Mucosa of rectum (tissue), 2 donors: ENCODE measurements at regions not wholly inside any gene's neighbourhood (a gene's known extent, or its start where the extent isn't known, plus 50 kb on each side); places are given as distances from the start of the nearest gene placed in this dataset.

Source experiments
- H3K27ac ChIP-seq, 2 donors: one replicate each; pipeline ENCODE4 v1.7.0; 2013; ENCODE audit warnings: inconsistent platforms in 2 of 2, low read depth in 2 of 2, low read length in 2 of 2
- H3K27me3 ChIP-seq, 2 donors: one replicate each; pipeline ENCODE4 v1.7.0; 2013; ENCODE audit warnings: low read length in 2 of 2; ENCODE audit not compliant: control insufficient read depth in 2 of 2, insufficient read depth in 2 of 2
- H3K36me3 ChIP-seq, 2 donors: one replicate each; pipeline ENCODE4 v1.7.0; 2013; ENCODE audit warnings: low read length in 2 of 2; ENCODE audit not compliant: control insufficient read depth in 2 of 2, insufficient read depth in 2 of 2
- H3K4me1 ChIP-seq, 2 donors: one replicate each; pipeline ENCODE4 v1.7.0; 2013; ENCODE audit warnings: low read length in 2 of 2, mild to moderate bottlenecking in 1 of 2; ENCODE audit not compliant: control insufficient read depth in 2 of 2, insufficient read depth in 2 of 2
- H3K4me3 ChIP-seq, 2 donors: one replicate each; pipeline ENCODE4 v1.7.0; 2013; ENCODE audit warnings: low read length in 2 of 2
- H3K9ac ChIP-seq, 2 donors: one replicate each; pipeline ENCODE4 v1.7.0; 2013; ENCODE audit warnings: low read length in 2 of 2, low read depth in 1 of 2, mild to moderate bottlenecking in 1 of 2
- H3K9me3 ChIP-seq, 2 donors: one replicate each; pipeline ENCODE4 v1.7.0; 2013; ENCODE audit warnings: low read length in 2 of 2; ENCODE audit not compliant: control insufficient read depth in 2 of 2
- donor health status: healthy.
- donor health status: Normal muscosa, but diverticular disease.

DNA sequence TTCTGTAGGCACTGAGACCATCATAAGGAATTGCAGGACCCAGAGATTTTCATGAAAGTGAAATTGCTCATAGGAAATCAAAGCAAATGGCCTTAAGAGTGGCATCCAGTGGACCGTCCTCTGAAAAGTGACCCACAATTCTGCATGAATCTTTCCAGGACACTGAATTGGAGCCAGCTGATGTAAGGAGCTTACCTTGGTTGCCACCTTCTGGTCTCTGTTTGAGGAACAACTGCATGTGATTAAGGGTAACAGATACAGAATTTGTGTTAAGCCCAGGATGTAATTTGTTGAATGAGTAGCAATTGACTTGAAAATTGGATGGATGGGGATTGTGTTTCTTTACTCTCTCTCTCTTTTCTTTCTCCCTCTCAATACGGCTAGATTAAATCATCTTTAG, 49.9 kb upstream of the GAS1 start:
- Histone ChIP-seq H3K4me3 (no peak overlapping the region), H3K27me3 (peaks cover 0 to 2% of the 10 kb centered on the region in 2 donors), H3K4me1 (no peaks in the 10 kb centered on the region), H3K9me3 (no peaks in the 10 kb centered on the region), H3K9ac (no peak overlapping the region), H3K27ac (no peak overlapping the region), H3K36me3 (no peaks in the 10 kb centered on the region)

DNA sequence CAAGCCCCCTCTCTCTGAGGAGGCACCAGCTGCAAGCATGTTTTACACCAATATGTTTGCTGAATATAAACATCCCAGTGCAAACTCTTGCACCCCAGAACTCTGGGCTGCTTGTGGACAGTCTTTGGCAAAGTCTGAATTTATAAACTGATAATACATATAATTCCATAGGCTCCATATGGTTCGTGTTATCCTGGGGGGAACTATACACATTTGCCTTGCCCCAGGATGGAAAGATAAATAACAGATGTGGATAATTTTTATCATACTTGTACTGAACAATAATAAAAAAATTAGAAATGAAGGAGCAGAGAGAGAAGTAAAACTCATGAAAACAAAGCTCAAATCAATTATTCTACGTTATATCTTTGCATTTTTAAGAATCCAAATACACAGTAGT, 50.6 kb upstream of the GAS1 start:
- Histone ChIP-seq H3K36me3 (no peaks in the 10 kb centered on the region), H3K4me3 (no peak overlapping the region), H3K27me3 (peaks cover 0 to 2% of the 10 kb centered on the region in 2 donors), H3K9ac (no peak overlapping the region), H3K27ac (no peak overlapping the region), H3K4me1 (no peaks in the 10 kb centered on the region), H3K9me3 (no peaks in the 10 kb centered on the region)

DNA sequence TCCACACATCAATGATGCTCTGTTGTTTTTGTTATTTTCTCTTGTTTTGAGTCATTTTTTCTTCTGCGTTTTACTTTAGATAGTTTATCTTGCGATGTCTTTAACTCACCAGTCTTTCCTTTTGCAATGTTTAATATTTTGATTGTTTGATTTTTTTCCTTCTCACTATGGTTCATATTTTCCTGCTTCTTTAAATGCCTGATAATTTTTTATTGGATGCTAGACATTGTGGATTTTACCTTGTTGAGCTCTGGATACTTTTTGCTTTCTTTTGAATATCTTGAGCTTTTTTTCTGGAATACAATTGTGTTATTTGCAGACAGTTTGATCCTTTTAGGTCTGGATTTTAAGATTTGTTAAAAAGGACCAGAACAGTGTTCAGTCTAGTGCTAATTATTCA, 55.2 kb upstream of the GAS1 start:
- H3K9me3 ChIP-seq, result no peaks in the 10 kb centered on the region
- no peak overlapping the region for H3K27ac ChIP-seq
- peaks cover 0 to 2% of the 10 kb centered on the region in 2 donors for H3K27me3 ChIP-seq

DNA sequence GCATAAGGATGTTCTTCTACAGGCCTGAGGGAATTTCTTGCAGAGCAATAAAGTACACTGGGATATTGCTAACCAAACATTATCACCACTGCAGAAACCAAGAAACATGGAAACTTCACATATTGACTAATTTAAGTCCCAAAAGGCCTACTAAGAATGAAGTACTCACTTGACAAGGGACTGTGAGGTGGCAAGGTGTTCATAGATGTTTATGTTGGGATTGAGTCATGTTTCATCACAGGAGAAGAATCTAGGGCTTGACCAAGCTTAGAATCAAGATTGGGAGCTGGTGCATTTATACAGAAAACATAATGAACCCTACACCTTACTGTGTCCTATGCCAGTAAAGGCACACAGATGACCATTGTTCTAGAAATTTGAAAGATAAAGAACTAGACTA, 56.7 kb upstream of the GAS1 start:
- Histone ChIP-seq H3K36me3 (no peaks in the 10 kb centered on the region), H3K9me3 (no peaks in the 10 kb centered on the region), H3K4me1 (no peaks in the 10 kb centered on the region), H3K27ac (no peak overlapping the region), H3K27me3 (no peaks in the 10 kb centered on the region), H3K9ac (no peak overlapping the region), H3K4me3 (no peak overlapping the region)

More for the DNA sequence above, 55.2 kb upstream of the GAS1 start:
- Histone ChIP-seq H3K4me3 (no peak overlapping the region), H3K4me1 (no peaks in the 10 kb centered on the region), H3K9ac (no peak overlapping the region), H3K36me3 (no peaks in the 10 kb centered on the region)

DNA sequence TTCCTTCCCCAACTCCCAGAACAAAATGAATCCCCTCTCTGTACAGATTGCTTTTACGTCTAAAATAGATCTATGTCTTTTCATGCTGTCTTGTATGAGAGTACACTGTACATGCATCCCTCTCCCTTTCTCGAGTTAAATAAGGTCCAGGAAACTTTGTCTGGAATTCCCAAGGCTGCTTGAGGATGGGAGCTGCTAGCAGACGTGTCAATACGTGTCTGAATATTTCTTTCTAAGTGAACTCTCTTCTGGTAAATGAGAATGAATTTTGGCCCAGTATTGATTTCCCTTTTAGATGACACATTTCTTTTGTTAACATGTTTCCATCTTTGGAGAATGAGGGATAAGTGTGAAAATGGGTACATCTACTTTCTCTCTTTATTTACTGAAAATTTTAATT, 59.6 kb upstream of the GAS1 start:
- H3K9me3 ChIP-seq, result no peaks in the 10 kb centered on the region

DNA sequence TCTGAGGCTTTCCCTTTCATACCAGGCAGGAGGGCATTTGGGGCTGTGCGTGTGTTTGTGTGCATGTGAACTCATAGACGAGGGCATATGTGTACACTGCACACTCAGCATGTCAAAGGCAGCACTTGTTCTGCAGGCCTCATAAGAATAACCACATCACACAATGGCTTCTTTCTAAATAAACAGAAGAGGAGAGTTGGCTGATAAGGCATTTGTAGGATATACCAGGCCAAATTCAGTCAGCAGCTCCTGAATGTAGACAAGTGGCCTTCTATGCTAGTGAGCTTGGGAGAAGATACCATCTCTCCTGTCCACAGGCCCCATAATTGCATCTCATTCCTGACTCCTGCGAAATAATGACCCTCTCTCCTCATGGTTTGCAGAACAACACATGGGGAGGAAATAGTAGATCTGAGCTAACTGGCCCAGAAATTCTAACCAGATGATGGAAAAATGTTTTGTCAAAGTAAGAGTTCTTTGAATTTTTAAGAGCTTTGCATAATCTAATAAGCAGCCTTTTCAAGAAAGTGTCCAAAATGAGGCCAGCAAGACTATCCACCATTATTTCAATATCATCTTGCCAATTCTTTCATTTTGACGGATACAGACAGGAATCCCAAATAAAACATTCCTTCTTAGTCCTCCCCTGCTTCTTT, 60.5 kb upstream of the GAS1 start:
- no peak overlapping the region for H3K4me3 ChIP-seq
- no peak overlapping the region for H3K27ac ChIP-seq
- no peak overlapping the region for H3K9ac ChIP-seq
- no peaks in the 10 kb centered on the region for H3K4me1 ChIP-seq
- H3K27me3 ChIP-seq, result no peaks in the 10 kb centered on the region
- no peaks in the 10 kb centered on the region for H3K9me3 ChIP-seq
- H3K36me3 ChIP-seq, result no peaks in the 10 kb centered on the region

More for the DNA sequence above, 59.6 kb upstream of the GAS1 start:
- H3K27me3 ChIP-seq, result no peaks in the 10 kb centered on the region
- H3K36me3 ChIP-seq, result no peaks in the 10 kb centered on the region
- no peaks in the 10 kb centered on the region for H3K4me1 ChIP-seq
- no peak overlapping the region for H3K9ac ChIP-seq
- H3K27ac ChIP-seq, result no peak overlapping the region
- H3K4me3 ChIP-seq, result no peak overlapping the region

DNA sequence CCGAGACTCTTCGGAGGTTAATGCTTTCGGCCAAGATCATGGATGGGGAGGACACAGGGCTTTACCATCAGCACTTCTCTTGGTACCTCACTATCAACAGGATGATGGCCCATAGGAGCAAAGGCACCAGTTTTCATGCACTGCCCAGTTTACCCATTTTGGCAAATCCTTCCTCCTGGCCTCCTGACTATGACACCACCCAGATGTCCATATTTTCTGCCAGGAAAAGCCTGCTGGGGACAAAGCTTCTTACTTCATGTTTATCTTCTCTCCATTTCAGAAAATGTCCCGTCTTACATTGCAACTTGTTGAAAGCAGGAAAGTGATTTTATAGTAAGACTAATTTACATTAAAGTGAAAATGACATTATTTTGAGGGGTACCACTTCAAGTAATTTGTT, 61.4 kb upstream of the GAS1 start:
- Histone ChIP-seq H3K4me1 (no peaks in the 10 kb centered on the region), H3K27me3 (no peaks in the 10 kb centered on the region), H3K36me3 (no peaks in the 10 kb centered on the region), H3K9ac (no peak overlapping the region), H3K27ac (no peak overlapping the region), H3K4me3 (no peak overlapping the region), H3K9me3 (no peaks in the 10 kb centered on the region)

DNA sequence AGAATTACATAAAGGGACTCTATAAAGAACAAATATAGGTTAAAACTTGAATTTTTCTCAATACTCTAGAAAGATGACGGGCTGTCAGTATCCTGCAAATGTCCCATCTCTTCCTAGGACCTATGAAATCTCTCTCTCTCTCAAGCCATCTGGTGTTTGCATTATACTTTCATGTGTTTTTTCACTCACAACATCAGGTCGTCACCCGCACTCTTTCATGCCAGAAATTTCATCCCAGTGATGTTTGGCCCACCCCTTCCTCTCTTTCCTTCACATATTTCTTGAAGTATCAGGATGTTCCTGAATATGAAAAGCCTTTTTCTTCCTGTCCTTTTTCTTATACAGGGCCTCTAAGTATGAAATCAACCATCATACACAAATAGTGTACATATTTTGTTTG, 63.3 kb upstream of the GAS1 start:
- Histone ChIP-seq H3K9me3 (no peaks in the 10 kb centered on the region), H3K4me3 (no peak overlapping the region)

DNA sequence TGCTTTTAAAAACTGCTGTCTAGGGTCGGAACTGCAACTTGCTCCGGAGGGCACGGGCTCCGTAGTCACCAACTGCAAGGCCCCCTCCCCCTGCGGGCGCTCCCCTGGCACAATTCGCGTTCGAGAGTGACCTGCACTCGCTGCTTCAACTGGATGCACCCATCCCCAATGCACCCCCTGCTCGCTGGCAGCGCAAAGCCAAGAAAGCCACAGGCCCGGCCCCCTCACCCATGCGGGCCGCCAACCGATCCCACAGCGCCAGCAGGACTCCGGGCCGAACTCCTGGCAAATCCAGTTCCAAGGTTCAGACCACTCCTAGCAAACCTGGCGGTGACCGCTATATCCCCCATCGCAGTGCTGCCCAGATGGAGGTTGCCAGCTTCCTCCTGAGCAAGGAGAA, 64.2 kb upstream of the GAS1 start:
- no peak overlapping the region for H3K4me3 ChIP-seq
- no peaks in the 10 kb centered on the region for H3K4me1 ChIP-seq
- no peak overlapping the region for H3K27ac ChIP-seq
- no peaks in the 10 kb centered on the region for H3K9me3 ChIP-seq
- H3K36me3 ChIP-seq, result no peaks in the 10 kb centered on the region
- no peaks in the 10 kb centered on the region for H3K27me3 ChIP-seq
- H3K9ac ChIP-seq, result no peak overlapping the region

More for the DNA sequence above, 63.3 kb upstream of the GAS1 start:
- Histone ChIP-seq H3K36me3 (no peaks in the 10 kb centered on the region), H3K27ac (no peak overlapping the region), H3K27me3 (no peaks in the 10 kb centered on the region), H3K4me1 (no peaks in the 10 kb centered on the region), H3K9ac (no peak overlapping the region)

DNA sequence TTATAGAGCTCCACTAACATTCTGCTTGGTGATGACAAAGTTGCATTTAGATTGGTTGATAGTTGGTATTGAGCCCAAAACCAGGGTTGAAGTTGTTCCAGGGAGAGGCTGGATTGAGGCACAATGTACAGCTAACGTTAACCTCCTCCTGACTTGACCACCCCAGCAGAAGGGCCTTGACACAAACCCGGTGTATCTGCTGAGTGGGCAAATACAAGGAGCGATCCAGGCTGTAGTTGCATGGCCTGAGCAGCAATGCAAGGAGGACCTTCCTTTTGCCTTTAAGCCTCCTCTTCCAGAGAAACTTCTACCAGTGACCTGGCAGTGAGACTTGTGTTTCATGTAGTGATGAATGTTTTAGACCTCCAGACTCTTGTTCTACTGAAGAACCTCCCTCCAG, 66.2 kb upstream of the GAS1 start:
- Histone ChIP-seq H3K4me1 (no peaks in the 10 kb centered on the region), H3K36me3 (no peaks in the 10 kb centered on the region), H3K9ac (no peak overlapping the region), H3K27me3 (no peaks in the 10 kb centered on the region), H3K4me3 (no peak overlapping the region), H3K9me3 (no peaks in the 10 kb centered on the region), H3K27ac (no peak overlapping the region)

DNA sequence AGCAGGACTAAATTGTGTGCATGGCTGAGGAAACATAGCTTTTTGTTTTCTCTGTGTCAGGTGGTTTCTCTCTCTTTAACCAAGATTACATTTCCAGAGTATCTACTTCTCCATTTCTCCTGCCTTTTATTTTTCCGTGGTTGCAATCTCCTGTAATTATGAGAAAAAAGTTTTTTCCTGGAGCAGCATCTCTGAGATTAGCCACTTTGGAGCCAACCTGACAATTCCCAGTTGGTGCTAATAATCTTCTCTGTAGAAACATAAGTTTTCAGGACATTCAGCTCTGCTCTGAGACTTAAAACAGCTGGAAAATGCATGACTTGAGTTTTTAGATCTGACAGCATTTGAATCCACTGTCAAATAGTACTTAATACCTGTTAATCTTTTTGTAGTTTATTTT, 67.1 kb upstream of the GAS1 start:
- H3K27me3 ChIP-seq, result no peaks in the 10 kb centered on the region
- H3K9ac ChIP-seq, result no peak overlapping the region
- no peak overlapping the region for H3K4me3 ChIP-seq
- H3K27ac ChIP-seq, result no peak overlapping the region
- H3K36me3 ChIP-seq, result no peaks in the 10 kb centered on the region
- no peaks in the 10 kb centered on the region for H3K4me1 ChIP-seq
- no peaks in the 10 kb centered on the region for H3K9me3 ChIP-seq
